ENCODE measurements at regions not wholly inside any gene's neighbourhood (a gene's known extent, or its start where the extent isn't known, plus 50 kb on each side); places are given as distances from the start of the nearest gene placed in this dataset.

- Mint-ChIP-seq H3K27ac (no peak overlapping the region), H3K9me3 (peaks cover 0 to 9% of the 10 kb centered on the region in 2 donors), H3K4me1 (no peaks in the 10 kb centered on the region), H3K4me3 (no peak overlapping the region), H3K27me3 (no peaks in the 10 kb centered on the region)
- DNase-seq, result no peak
- no peak for ATAC-seq
Observed at GRCh38 chr2:146349334-146349733, 1495.5 kb upstream of the ACVR2A start.

- Mint-ChIP-seq H3K9me3 (peaks cover 0 to 5% of the 10 kb centered on the region in 2 donors), H3K4me3 (no peak overlapping the region), H3K4me1 (no peaks in the 10 kb centered on the region), H3K27me3 (no peaks in the 10 kb centered on the region), H3K27ac (no peak overlapping the region)
- DNase-seq, result no peak
- no peak for ATAC-seq
Observed at GRCh38 chr2:146324951-146325350, 1519.9 kb upstream of the ACVR2A start.

- Mint-ChIP-seq H3K4me3 (no peak overlapping the region), H3K27me3 (no peaks in the 10 kb centered on the region), H3K4me1 (no peaks in the 10 kb centered on the region), H3K27ac (no peak overlapping the region), H3K9me3 (peaks cover 0 to 5% of the 10 kb centered on the region in 2 donors)
- DNase-seq (no peak), ATAC-seq (no peak)
Observed at GRCh38 chr2:146323564-146323963, 1521.3 kb upstream of the ACVR2A start.

GRCh38 chr2:146321175-146321574 lies 1523.7 kb upstream of the ACVR2A start:
- no peak for DNase-seq
- no peaks in the 10 kb centered on the region for H3K27me3 Mint-ChIP-seq
- no peak overlapping the region for H3K4me3 Mint-ChIP-seq
- peaks cover 0 to 5% of the 10 kb centered on the region in 2 donors for H3K9me3 Mint-ChIP-seq
- no peak overlapping the region for H3K27ac Mint-ChIP-seq
- ATAC-seq, result no peak
- H3K4me1 Mint-ChIP-seq, result no peaks in the 10 kb centered on the region

GRCh38 chr2:146317959-146318358 lies 1526.9 kb upstream of the ACVR2A start:
- ATAC-seq, result no peak
- Mint-ChIP-seq H3K4me3 (no peak overlapping the region), H3K27me3 (no peaks in the 10 kb centered on the region), H3K4me1 (no peaks in the 10 kb centered on the region), H3K27ac (no peak overlapping the region), H3K9me3 (peaks cover 0 to 5% of the 10 kb centered on the region in 2 donors)
- DNase-seq, result no peak

GRCh38 chr2:146312899-146313298 lies 1531.9 kb upstream of the ACVR2A start:
- no peaks in the 10 kb centered on the region for H3K27me3 Mint-ChIP-seq
- no peaks in the 10 kb centered on the region for H3K4me1 Mint-ChIP-seq
- H3K4me3 Mint-ChIP-seq, result no peak overlapping the region
- DNase-seq, result no peak
- no peak overlapping the region for H3K27ac Mint-ChIP-seq
- ATAC-seq, result no peak
- no peaks in the 10 kb centered on the region for H3K9me3 Mint-ChIP-seq

- H3K4me3 Mint-ChIP-seq, result no peak overlapping the region
Observed at GRCh38 chr2:146305164-146305563, 1539.7 kb upstream of the ACVR2A start.

GRCh38 chr2:146301287-146301686 lies 1543.5 kb upstream of the ACVR2A start:
- Mint-ChIP-seq H3K9me3 (peaks cover 15 to 20% of the 10 kb centered on the region in 2 donors), H3K4me3 (no peak overlapping the region), H3K27ac (no peak overlapping the region), H3K4me1 (no peaks in the 10 kb centered on the region), H3K27me3 (no peaks in the 10 kb centered on the region)
- no peak for DNase-seq
- ATAC-seq, result no peak

More at GRCh38 chr2:146305164-146305563, 1539.7 kb upstream of the ACVR2A start:
- Mint-ChIP-seq H3K4me1 (no peaks in the 10 kb centered on the region), H3K27me3 (no peaks in the 10 kb centered on the region), H3K27ac (no peak overlapping the region), H3K9me3 (peaks cover 4 to 11% of the 10 kb centered on the region in 2 donors)
- DNase-seq, result no peak
- no peak for ATAC-seq

- Mint-ChIP-seq H3K27ac (no peak overlapping the region), H3K4me1 (no peaks in the 10 kb centered on the region), H3K27me3 (no peaks in the 10 kb centered on the region), H3K9me3 (peaks cover 9 to 31% of the 10 kb centered on the region in 2 donors), H3K4me3 (no peak overlapping the region)
- ATAC-seq (no peak), DNase-seq (no peak)
Observed at GRCh38 chr2:146295080-146295670, 1549.7 kb upstream of the ACVR2A start.

- H3K4me1 Mint-ChIP-seq, result no peaks in the 10 kb centered on the region
- H3K4me3 Mint-ChIP-seq, result no peak overlapping the region
- no peaks in the 10 kb centered on the region for H3K27me3 Mint-ChIP-seq
- no peak overlapping the region for H3K27ac Mint-ChIP-seq
- ATAC-seq, result no peak
- peaks cover 19 to 27% of the 10 kb centered on the region in 2 donors for H3K9me3 Mint-ChIP-seq
- DNase-seq, result no peak
Observed at GRCh38 chr2:146287281-146287680, 1557.5 kb upstream of the ACVR2A start.

- no peaks in the 10 kb centered on the region for H3K4me1 Mint-ChIP-seq
- H3K9me3 Mint-ChIP-seq, result no peaks in the 10 kb centered on the region
- DNase-seq (no peak), ATAC-seq (no peak)
- H3K4me3 Mint-ChIP-seq, result no peak overlapping the region
- H3K27me3 Mint-ChIP-seq, result no peaks in the 10 kb centered on the region
- H3K27ac Mint-ChIP-seq, result no peak overlapping the region
Observed at GRCh38 chr2:146278881-146279280, 1565.9 kb upstream of the ACVR2A start.

GRCh38 chr2:146271131-146271831 lies 1573.5 kb upstream of the ACVR2A start:
- H3K27ac Mint-ChIP-seq, result no peak overlapping the region
- DNase-seq, result no peak
- no peaks in the 10 kb centered on the region for H3K27me3 Mint-ChIP-seq
- H3K4me1 Mint-ChIP-seq, result no peaks in the 10 kb centered on the region
- no peak overlapping the region for H3K4me3 Mint-ChIP-seq
- H3K9me3 Mint-ChIP-seq, result no peaks in the 10 kb centered on the region
- no peak for ATAC-seq

GRCh38 chr2:146270618-146271017 lies 1574.2 kb upstream of the ACVR2A start:
- H3K27ac Mint-ChIP-seq, result no peak overlapping the region
- no peak overlapping the region for H3K4me3 Mint-ChIP-seq
- ATAC-seq (no peak), DNase-seq (no peak)
- H3K4me1 Mint-ChIP-seq, result no peaks in the 10 kb centered on the region
- no peaks in the 10 kb centered on the region for H3K9me3 Mint-ChIP-seq
- H3K27me3 Mint-ChIP-seq, result no peaks in the 10 kb centered on the region

GRCh38 chr2:146267093-146267492 lies 1577.7 kb upstream of the ACVR2A start:
- ATAC-seq (no peak), DNase-seq (no peak)
- H3K4me3 Mint-ChIP-seq, result no peak overlapping the region
- peaks cover 0 to 5% of the 10 kb centered on the region in 2 donors for H3K9me3 Mint-ChIP-seq
- H3K27me3 Mint-ChIP-seq, result no peaks in the 10 kb centered on the region
- no peak overlapping the region for H3K27ac Mint-ChIP-seq
- H3K4me1 Mint-ChIP-seq, result no peaks in the 10 kb centered on the region

GRCh38 chr2:146265656-146266055 lies 1579.2 kb upstream of the ACVR2A start:
- no peak overlapping the region for H3K4me3 Mint-ChIP-seq
- no peak for ATAC-seq
- H3K4me1 Mint-ChIP-seq, result no peaks in the 10 kb centered on the region
- no peak overlapping the region for H3K27ac Mint-ChIP-seq
- H3K27me3 Mint-ChIP-seq, result no peaks in the 10 kb centered on the region
- no peak for DNase-seq
- H3K9me3 Mint-ChIP-seq, result peaks cover 0 to 5% of the 10 kb centered on the region in 2 donors

GRCh38 chr2:146262606-146263005 lies 1582.2 kb upstream of the ACVR2A start:
- no peaks in the 10 kb centered on the region for H3K4me1 Mint-ChIP-seq
- no peaks in the 10 kb centered on the region for H3K27me3 Mint-ChIP-seq
- no peak for ATAC-seq
- H3K27ac Mint-ChIP-seq, result no peak overlapping the region
- peaks cover 0 to 5% of the 10 kb centered on the region in 2 donors for H3K9me3 Mint-ChIP-seq
- H3K4me3 Mint-ChIP-seq, result no peak overlapping the region
- DNase-seq, result no peak

GRCh38 chr2:146260551-146260950 lies 1584.3 kb upstream of the ACVR2A start:
- H3K4me3 Mint-ChIP-seq, result no peak overlapping the region
- no peaks in the 10 kb centered on the region for H3K27me3 Mint-ChIP-seq
- DNase-seq, result no peak
- no peak for ATAC-seq
- H3K9me3 Mint-ChIP-seq, result peaks cover 5 to 7% of the 10 kb centered on the region in 2 donors
- H3K4me1 Mint-ChIP-seq, result no peaks in the 10 kb centered on the region
- H3K27ac Mint-ChIP-seq, result no peak overlapping the region
